KG1 (cell line): ENCODE measurements at regions not wholly inside any gene's neighbourhood (a gene's known extent, or its start where the extent isn't known, plus 50 kb on each side); places are given as distances from the start of the nearest gene placed in this dataset.
"Not testable (repeated sequence)": the region's sequence is repeated elsewhere in the genome, so short reads cannot be mapped to it uniquely, and the experiment has no call there.

ENCODE experiments used
- DNase-seq: peaks from one replicate; lab custom pipeline; 2025; lab: John Stamatoyannopoulos, UW

DNA sequence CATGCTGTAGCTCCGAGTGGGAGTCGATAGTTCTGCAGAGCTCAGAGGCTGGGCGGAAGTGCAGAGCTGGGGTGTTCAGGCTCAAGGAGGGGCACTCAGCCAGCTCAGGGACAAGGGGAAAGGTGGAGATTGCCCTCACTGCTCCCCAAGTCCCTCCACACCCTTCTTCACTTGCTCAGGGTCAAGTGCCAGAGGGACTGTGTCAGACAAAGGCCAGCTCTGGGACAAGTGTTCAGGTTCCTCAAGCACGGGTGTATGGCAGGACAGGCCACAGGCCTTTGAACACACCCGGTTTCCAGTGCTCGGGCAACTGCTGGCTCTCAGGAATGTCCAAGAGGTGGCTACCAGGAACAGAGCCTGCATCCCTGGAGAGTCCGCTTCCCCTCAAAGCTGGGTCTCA is 293.0 kb upstream of the PODXL start:
- no peak for DNase-seq

DNA sequence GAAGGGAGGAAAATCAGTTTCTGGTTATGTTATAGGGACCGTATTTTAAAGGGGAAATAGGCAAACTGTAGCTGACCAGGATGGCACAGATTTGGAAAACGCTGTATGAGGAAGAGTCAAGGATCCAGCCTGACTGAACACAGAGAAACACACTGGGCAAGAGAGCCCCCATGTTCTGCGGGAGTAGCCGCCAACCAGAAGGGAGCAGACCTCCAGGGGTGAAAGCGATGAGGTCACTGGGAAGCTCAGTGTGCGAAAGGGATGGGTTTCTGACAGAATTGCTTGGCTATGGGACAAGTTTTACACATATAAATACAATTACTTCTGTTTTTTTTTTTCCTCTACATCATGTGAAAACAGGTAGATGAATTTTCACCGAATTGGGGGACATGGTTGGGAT is 291.6 kb upstream of the PODXL start:
- no peak for DNase-seq

DNA sequence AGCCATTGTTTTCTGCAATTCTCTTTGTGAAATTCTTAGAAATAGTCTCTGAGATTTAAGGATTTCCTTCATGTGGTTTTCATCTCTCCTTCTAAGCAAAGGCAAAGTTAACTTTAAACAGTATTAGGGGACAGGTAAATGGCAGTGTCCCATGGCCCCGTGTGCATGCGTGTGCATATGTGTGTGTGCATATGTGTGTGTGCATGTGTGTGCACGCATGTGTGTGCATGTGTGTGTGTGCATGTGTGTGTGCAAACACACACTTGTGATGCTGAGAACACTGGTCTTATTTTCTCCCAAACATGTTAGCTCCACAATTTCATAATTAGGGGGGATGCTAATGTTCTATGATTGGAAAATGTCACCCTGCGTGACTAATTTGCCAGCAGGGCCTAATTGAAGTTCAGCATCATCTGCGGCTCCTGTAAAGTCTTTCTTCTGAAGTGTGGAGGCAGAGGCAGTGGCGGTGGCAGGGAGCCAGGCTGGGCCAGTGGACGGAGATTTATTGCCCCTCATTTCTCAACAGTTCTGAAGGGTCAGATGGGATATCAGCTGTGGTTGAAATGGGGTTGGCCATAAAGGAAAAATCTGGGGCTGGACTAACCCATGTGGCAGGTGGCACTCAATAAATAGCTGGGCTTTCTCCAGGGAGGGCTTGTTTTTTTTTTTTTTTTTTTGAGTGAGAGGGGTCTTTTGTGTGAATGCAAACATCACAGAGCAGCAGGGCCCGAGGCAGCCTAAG is 289.3 kb upstream of the PODXL start:
- no peak for DNase-seq

DNA sequence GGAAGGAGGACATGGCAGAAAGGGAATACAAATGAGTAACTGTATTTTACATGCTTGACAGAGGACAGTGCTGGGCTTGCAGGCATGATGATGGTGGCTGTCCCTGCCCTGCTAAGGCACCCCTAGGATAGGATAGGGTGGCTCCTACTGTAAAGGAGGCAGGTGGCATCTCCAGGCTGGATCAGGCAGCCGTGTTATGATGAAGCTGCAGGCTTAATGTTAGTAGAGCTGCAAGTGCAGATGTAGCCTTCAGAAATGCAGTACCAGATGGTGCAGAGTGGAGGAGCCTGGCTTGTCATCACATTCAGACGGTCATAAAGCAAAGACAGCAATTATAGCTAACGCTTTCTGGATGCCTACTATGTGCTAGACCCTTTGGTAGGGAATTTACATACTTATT is 287.9 kb upstream of the PODXL start:
- no peak for DNase-seq

DNA sequence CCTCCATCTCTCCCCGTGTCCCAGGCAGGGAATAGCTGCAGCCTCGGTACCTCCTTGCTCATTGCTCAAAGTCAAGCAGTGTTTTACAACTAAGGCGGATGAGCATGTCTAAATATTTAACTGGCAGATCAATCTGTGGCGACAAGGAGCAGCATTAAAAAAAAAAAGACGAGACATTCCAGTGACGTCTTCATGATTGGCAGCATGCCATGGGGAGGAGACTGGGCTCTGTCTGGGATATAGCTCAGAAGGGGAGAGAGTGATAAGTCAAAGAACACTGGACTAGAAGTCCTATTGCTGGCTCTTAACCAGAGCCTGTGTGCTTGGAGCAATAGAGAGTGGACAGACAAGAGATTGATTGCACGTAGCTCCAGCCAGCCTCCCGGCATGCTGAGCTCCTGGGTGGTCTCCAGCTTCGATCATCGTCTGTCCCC is 287.5 kb upstream of the PODXL start:
- DNase-seq, result no peak

DNA sequence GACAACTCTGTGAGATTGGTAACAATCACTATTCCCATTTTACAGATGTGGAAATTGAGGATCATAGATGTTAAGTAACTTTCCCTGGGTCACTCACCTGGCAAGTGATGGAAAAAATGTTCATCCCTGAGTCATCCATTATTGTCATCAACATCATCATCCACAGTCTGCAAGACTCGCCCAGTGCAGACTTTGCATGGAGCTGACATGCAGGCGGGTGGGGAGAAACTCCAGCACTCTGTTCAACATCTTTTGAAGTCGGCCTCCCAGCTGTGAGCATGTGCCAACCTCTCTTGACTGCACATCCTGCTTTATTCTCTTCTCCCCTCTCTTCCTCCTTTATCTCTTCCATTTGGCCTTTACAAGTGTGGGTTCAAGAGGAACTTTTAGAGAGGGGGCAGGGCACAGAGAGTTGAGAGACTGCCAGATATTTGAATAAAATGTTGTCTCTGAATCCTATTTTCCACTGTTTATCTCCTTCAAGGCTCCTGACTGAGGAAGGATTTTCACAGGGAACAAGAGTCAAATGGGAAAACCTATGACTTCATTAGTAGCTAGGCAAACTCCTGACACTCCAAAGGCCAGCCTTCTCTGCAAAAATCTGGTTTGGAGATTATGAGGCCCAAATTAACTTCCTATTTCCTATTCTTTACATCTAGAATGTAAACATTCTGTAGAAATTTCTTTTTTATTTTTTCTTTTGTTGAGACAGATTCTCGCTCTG is 283.7 kb upstream of the PODXL start:
- no peak for DNase-seq

DNA sequence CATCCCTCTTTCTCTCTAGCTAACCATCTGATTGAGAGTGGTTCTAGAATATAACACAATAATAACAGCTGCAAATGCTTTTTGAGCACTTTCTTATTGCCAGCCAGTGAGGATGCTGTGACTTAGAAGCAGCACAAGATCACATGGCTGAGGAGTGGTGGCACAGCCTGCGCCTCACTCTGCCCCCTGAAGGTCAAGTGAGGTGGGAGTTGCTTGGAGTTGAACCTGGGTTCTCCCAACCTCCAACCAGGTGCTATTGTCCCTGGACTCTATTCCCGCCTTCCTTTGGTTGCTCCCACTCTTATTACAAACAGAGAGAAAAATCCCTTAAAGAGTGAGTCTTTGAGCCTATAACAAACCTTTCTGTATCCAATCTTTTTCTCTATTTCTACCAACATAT is 280.3 kb upstream of the PODXL start:
- no peak for DNase-seq

DNA sequence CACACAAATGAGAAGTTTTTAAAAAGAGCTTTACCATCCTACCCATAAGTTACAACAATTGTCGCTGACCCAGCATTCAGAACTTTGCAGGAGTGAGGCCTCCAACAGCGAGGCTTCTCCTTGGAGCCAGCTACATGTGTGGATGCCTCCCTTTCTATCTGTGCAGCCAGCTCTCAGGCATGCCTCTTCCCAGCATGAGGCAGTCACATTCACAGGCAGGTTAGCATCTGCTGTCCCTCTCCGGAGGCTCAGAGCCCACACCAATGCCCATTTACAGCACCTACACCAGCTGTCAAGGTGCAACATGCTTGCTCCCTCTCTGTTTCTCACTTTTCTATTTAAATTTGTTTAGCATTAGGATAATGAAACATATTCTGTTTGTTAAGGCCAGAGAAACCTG is 278.7 kb upstream of the PODXL start:
- no peak for DNase-seq

DNA sequence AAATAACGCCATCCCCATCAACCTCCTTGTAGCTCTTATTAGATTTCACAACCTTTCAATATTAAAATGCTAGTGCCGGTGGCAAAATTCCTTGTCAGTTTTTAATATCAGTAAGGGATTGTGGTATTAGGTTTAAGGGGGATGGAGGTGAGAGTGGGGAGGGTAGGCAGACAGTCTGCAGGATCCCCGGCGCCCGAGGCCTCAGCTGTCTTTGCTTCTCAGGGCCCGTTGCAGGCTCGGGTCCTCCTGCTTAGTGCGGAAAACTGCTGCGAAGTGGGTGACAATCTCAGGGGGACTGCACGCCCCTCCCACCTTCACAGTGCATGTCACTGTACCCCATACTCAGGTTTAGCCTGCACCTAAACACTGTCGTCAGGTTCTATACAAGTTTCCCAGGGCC is 274.3 kb upstream of the PODXL start:
- DNase-seq, result no peak

DNA sequence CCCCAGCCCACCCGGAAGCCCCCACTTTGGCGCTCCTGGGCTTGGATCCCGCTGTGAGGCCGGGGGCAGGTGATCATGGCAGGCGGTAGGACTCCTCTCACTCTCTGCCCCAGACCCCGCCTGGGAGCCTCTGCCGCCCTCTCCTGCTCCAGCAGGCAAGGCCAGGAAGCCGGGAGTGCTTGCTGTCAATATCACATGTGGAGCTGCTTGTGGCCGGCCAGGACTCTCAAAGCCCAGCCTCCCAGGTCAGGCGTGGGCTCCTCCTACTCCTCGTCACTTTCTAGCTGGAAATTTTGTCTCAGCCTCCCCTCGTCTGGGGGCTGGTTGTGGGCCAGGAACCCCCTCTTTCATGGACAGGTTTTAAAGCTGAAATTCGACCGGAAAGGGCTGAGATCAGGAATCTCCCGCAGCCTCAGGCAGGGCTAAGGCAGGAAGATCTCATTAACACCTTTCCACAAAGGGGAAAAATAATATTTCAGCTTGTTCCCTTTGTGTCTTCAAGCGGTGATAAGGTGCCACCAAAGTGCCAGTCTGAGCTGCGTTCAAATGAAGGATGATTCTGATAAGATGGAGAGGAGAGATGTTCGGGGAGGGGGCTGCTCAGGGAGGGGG is 273.6 kb upstream of the PODXL start:
- DNase-seq, result no peak

DNA sequence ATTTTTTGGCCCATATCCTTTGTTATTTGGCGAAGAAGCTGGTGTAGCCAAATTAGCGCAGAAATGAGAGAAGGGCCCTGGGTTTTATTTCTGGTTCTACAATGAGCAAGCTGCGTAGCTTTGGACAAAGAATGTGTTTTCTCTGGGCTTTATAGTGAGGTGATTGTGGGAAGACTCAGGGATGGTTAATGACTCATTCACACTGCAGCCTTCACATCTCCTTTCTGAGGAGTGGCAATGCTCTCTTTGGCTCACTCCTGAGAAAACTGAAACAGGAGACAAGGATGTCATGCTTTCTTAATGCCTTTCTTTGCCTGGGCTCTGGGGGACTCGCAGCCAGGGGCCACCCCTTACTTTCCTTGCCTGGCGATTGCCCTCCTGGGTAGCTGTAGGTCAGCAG is 271.0 kb upstream of the PODXL start:
- DNase-seq, result no peak

DNA sequence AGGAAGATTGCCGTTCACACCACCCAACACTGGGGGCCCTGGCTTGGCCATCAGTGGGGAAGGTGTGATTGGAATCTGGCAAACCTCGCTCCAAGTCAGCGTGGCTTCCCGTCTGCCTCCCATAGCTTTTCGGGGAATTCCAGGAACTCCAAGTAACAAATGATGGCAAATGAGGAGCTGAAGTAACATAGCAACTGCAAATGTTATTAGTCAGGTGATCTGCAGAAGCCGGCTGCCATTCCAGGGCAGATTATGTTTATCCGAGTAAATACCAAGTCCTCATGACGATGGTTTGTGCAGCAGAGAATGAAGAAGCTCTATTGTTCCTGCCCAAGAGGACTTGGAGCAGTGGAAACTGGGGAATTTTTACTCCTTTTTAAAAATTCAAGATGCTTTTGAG is 270.5 kb upstream of the PODXL start:
- no peak for DNase-seq

DNA sequence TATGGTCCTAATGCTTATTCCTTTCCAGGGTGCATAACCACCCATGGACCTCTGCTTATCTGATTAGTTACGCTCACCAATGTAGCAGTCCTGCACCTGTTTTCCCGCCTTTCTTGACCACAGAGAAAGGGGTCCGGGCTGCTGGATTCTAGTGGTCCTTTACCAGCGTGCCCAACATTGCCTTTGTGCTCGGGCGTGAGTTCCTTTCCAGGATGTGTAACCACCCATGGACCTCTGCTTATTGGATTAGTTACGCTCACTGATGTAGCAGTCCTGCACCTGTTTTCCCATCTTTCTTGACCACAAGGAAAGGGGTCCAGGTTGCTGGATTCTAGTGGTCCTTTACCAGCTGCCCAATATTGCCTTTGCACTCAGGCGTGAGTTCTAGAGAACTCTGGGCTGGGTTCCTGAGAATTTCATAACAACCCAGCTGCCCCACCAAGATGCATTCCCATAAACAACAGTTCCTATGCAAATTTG is 267.6 kb upstream of the PODXL start:
- not testable (repeated sequence) for DNase-seq

DNA sequence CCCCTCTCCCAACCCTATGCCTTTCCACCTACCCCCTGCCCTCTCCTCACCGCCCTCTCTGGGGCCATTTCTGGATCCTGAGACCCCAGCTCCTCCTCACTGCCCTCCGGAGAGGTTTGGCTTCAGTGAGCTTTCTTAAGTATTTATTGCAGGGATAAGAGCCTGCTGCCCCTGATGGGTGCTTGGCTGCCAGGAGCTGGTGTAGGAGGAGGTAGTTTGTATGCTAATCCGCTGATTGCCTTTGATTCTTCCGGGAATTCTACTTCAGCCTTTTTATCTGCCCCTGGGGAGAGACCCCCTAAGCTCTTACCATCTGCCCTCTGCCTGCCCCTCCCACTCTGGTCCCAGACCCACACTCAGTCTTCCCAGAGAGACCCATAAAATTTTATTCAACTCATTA is 263.5 kb upstream of the PODXL start:
- DNase-seq, result no peak

DNA sequence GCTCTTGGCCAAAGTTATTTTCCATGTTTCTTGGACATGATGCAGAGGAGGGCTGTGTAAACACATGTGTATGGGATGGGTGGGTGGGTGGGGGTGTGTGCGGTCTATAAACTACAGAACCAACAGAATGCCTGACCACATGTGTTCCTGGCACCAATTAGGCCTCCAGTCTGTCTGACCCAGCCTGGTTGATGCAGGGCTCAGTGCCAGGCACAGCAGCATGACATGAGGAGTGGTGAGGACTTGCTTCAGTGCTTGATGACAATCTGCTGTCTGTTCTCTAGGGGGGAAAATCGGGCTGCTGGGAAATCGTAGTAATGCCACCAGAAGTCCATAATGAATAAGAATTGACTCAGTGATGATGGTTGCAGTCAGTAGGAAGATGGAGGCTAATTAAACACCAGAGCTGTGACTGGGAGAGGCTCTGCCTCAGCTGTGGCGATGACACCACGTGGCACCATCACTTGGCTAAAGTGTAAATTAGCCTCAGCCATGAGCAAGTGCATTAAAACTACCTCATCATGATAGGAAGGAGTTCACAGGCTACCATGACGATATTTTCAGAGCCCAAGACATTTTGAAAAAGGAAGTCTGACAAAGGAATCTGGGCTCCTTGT is 260.1 kb upstream of the PODXL start:
- DNase-seq, result no peak

DNA sequence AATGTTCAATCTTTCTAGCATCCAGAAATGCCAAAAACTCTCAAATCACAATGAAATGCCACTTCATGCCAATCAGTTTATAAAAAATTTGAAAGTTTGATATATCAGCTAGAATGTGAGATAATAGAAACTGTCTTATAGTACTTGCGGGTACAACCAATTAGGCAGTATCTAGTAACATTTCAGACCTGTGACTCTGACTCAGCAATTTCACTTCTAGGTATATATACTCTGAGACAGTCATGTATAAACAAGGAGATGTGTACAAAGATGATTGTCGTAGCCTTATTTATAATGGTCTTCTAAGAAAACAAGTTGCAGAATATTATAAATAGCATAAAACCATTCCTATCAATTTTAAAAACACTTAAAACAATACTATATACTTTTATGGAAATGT is 252.3 kb upstream of the PODXL start:
- no peak for DNase-seq

DNA sequence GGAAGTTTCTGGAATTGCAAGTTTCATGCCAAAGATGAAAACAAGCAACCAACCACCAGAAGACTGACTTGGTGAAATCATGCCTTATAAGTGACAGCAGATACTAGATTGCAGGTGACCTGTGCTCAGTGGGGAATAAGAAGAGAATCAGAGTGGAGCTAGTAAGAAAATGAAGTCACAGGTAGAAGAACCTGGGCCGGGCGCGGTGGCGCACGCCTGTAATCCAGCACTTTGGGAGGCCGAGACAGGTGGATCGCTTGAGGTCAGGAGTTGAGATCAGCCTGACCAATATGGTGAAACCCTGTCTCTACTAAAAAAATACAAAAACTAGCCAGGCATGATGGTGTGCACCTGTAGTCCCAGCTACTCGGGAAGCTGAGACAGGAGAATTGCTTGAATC is 251.7 kb upstream of the PODXL start:
- DNase-seq, result not testable (repeated sequence)

DNA sequence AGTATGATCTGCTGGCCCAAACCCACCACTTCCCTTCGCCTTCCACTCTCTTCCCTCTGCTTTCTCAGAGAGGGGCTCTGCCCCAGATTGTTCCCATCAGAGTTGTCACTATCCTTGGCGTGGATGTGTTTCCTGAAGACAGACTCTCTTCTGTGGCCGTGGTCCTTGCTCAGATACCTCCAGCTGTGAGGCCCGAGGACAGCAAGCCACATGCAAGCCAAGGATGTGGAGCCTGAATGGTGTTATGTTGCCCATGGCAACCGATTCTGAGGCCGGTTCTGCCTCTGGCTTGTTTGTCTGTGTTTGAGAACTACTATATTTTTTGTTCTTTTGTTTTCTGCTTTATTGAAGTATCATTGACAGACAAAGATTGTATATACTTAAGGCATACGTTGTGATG is 247.4 kb upstream of the PODXL start:
- DNase-seq, result no peak

DNA sequence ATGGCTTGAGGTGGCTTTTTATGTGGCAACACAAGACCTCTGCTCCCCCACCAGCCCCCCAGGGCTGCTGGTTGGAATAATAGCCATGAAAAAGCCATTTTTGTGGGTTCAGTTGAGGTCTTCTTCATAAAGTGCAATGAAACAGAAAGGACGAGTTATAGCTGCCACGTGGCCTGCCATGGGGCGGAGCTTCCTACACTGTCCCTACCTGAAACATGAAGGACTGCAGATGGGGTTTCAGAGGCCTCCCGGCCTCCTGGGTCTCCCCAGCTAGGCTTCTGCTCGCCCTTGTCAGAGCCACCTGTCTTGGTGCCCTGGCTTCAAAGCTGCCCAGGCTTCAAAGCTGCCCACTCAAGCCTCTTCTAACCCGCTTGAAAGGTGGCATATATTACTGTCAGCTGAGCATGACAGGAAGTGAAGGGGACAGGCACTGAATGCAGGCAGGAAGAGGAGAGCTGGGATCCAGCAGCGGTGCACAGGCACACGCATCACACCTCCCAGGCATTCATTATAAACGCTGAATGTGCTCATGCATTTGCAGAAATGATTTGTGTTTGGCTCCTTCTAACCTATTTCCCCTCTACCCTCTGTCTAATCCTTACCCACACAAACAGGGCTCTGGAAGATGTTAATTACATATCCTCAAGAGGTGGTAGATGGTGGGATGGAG is 245.9 kb upstream of the PODXL start:
- DNase-seq, result no peak

DNA sequence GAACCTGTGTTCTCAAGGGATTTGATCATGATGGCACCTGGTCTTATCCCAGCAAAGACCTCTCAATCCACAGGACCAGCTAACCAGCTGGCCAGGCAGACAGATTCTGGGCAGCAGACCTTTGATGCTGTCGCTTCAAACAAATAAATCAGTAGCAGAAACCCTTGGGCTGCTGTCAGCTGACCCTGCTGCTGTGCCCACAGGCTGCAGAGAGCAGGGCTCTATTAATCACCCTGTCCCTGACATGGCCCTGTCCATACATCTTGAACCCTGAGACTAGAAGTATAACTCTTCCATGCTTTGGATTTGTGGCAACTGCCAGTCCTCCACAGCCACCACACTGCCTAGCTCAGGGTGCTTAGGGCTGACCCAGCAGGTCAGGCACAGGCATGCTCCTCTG is 244.1 kb upstream of the PODXL start:
- no peak for DNase-seq

DNA sequence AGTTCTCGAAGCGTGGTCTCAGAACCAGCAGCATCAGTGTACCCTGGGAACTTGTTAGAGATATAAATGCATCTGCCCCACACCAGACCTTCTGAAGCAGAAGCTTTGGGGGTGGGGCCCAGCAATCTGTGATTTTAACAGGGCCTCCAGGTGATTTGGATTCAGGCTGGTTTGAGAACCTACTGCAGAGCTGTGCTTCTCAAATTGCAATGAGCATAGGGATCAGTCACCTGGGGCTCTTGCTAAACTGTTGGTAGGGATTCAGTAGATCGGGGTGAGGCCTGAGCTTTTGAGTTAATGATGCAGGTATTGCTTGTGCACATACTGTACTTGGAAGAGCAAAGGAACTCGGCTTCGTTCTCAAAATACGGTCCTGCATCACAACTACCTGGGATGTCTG is 243.6 kb upstream of the PODXL start:
- DNase-seq, result no peak

DNA sequence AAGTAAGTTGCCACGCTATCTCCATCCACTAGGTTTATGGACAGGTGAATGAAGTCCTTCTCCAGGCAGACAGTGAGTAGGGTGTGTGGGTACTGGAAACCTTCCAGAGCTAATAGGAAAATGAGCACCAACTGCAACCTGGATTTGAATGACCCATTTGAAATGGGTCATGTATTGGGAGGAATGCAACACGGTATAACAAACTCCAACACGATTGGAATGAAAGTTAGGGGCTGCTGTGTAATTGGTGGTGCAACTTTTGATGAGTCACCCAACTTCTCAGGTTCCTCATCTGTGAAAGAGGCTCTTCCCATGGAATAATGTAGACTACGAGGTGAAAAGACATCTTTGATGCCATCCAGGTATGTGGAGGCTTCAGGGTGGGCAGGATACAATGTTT is 241.4 kb upstream of the PODXL start:
- no peak for DNase-seq
